GM12865 (cell line): ENCODE measurements at regions not wholly inside any gene's neighbourhood (a gene's known extent, or its start where the extent isn't known, plus 50 kb on each side); places are given as distances from the start of the nearest gene placed in this dataset.
"Not testable (repeated sequence)": the region's sequence is repeated elsewhere in the genome, so short reads cannot be mapped to it uniquely, and the experiment has no call there.

Experiments used
- DNase-seq: peaks from one replicate; pipeline ENCODE4 v3.0.0; 2010; ENCODE audit warnings: low read depth
- H3K4me3 ChIP-seq: 2 replicates; pipeline ENCODE4 v1.5.1; 2011; ENCODE audit warnings: mild to moderate bottlenecking, low read depth, low read length, control low read depth
- TF ChIP-seq, protein P1 (sequence below): IDR thresholded peaks from 2 replicates; pipeline ENCODE4 v1.5.1; 2011; ENCODE audit warnings: low read length, control low read depth, low read depth, inconsistent platforms; ENCODE audit not compliant: insufficient read depth; ENCODE audit errors: missing control alignments

DNA sequence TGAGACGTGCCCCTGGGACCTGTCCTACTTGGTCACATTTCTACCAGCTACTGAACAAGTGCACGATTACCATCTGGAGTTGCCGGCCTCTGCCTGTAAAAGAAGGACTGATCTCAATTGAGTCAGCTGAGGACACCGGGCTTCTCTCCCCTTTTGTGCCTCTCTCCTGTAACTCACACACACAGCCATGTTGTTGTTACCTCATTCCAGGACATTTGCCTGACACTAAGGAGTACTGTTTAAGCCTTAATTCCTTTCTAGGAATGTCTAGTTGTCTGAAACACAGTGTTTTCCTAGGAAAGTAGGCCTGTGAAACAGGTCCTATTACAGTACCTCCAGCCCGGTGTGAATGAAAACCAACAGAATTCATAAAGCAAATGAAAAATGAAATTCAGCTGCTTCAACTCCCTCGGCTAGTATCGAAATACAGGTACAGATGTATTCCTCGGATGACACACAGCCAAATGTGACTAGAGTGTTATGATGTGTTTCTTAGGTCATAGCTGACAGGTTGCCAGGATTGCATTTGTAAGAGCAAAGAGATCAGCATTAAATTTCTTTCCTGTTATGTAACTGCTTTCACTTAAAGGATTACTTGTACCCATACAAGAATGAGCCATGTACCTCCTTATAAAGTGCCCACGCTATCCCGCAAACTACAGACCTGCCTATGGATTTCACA is 152.0 kb upstream of the IRS2 start:
- DNase-seq = no peak
- H3K4me3 ChIP-seq = no peak overlapping the region
- TF ChIP-seq, protein P1, sequence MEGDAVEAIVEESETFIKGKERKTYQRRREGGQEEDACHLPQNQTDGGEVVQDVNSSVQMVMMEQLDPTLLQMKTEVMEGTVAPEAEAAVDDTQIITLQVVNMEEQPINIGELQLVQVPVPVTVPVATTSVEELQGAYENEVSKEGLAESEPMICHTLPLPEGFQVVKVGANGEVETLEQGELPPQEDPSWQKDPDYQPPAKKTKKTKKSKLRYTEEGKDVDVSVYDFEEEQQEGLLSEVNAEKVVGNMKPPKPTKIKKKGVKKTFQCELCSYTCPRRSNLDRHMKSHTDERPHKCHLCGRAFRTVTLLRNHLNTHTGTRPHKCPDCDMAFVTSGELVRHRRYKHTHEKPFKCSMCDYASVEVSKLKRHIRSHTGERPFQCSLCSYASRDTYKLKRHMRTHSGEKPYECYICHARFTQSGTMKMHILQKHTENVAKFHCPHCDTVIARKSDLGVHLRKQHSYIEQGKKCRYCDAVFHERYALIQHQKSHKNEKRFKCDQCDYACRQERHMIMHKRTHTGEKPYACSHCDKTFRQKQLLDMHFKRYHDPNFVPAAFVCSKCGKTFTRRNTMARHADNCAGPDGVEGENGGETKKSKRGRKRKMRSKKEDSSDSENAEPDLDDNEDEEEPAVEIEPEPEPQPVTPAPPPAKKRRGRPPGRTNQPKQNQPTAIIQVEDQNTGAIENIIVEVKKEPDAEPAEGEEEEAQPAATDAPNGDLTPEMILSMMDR = no peak

DNA sequence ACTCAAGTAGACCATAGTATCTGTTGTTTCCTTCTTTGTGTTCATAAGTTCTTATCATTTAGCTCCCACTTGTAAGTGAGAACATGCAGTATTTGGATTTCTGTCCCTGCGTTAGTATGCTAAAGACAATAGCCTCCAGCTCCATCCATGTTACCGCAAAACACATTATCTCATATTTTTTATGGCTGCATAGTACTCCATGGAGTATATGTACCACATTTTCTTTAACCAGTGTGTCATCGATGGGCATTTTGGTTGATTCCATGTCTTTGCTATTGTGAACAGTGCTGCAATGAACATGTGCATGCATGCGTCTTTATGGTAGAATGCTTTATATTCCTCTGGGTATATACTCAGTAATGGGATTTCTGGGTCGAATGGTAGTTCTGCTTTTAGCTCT is 148.1 kb upstream of the IRS2 start:
- H3K4me3 ChIP-seq, DNase-seq: not testable (repeated sequence)

DNA sequence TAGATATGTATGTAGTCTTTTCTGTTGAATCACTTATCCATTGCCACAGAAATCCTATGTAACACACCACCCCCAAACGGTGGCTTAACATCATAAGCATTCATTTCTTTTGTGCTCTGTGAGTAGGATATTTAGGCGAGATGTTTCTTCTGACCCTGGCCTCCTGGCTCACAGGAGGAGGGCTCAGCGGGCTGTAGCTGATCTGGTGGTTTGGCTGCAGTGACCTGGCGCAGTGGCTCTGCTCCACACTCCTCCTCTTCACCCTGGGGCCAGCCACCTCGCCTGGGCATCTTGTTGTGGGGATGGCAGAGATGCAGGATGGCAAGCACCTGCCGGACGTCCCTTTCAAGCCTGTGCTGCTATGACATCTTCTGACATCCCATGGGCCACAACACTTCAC is 147.1 kb upstream of the IRS2 start:
- TF ChIP-seq, protein P1 = no peak
- no peak for DNase-seq

DNA sequence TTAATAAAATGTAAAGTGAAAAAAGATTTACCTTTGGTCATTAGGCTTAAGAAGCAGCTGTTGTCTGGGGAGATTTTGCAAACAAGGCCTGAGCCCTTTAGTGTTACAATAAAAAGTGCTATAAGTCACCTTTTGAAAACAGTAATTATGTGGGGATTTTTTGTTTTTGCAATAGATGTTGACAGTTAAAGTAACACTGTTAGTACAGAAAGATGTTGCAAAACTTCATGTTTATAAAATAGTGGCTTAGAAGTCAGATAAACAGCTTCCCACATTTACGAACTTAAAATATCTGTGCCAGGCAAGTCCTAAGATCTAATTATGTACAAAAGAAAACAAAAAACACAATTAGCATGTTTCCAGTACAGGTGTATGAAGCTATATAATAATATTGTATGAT is 138.0 kb upstream of the IRS2 start:
- H3K4me3 ChIP-seq = no peak overlapping the region
- TF ChIP-seq, protein P1 = no peak
- no peak for DNase-seq

More for the DNA sequence above, 147.1 kb upstream of the IRS2 start:
- H3K4me3 ChIP-seq = no peak overlapping the region

DNA sequence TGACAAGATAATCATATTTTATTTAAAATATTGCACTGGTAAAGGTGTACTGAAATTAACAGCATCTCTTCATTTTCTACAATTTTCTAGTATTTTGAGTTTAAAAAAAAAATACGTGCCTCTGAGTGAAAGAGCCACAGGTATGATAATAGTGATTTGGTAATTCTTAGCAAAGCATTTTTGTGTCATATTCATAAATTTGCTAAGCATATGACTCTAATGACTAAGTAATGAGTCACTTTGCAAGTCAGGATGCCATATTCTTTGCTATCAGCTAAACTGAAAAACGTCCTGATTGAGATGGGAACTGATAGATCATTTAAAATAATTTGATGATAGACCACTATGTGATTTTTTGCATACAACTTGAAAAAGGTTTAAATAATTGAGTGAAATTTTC is 136.1 kb upstream of the IRS2 start:
- no peak for DNase-seq
- TF ChIP-seq, protein P1 = no peak
- no peak overlapping the region for H3K4me3 ChIP-seq

DNA sequence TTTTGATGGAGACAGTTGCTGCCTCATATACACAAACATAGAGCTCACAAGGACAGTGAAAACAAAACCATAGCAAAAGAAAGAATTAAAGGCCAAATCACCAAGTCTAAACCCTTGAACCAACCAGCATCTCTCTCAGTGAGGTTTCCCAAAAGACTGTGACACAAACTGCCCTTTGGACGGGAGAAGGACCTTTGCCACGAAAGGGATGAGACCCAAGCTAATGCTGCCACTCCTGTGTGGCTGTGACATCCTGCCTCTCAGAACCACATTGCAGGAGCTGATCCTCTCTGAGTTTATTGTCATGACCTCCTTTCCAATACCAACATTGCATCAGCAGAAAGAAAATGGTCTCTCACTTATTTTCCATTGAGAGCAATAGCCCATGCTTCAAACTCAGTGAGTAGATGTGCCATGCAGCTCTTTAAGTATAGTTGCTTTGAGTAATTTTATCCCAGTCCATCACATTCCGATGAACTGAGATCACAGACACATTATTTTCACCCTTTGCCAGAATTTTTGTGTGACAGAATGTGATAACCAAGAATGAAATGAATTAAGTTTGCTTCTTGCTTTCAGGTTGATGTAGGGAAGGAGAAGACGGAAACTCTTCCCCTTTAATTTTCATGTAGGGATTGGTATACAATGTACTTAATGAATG is 133.5 kb upstream of the IRS2 start:
- no peak for DNase-seq
- TF ChIP-seq, protein P1 = no peak
- H3K4me3 ChIP-seq = no peak overlapping the region

DNA sequence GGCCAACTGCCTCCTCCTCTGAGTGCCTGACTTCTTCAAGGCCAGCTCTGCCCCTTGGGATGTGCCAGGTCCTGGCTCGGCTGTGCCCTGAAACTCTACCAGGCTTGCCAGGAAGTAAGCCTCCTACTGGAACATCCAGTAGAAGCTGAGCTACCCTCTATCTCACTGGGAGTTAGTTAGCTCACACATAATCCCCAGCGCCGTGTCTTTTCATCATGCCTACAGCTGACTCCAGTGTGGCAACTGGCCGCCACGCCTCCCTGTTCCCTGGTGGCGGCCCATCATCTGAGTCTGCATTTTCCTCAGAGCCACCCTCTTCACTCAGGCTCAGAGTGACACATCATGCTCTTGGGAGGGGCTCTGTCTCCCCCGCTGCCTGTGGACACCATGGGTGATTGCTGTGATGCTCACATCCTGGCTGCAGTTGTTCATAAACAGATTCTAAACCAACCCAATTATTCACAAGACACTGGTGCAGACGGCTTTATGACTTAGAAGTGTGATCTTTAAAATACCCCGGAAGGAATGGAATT is 131.9 kb upstream of the IRS2 start:
- TF ChIP-seq, protein P1 = no peak
- no peak for DNase-seq
- no peak overlapping the region for H3K4me3 ChIP-seq
